ENCODE measurements at regions not wholly inside any gene's neighbourhood (a gene's known extent, or its start where the extent isn't known, plus 50 kb on each side); places are given as distances from the start of the nearest gene placed in this dataset.
"Not testable (repeated sequence)": the region's sequence is repeated elsewhere in the genome, so short reads cannot be mapped to it uniquely, and the experiment has no call there.

DNA sequence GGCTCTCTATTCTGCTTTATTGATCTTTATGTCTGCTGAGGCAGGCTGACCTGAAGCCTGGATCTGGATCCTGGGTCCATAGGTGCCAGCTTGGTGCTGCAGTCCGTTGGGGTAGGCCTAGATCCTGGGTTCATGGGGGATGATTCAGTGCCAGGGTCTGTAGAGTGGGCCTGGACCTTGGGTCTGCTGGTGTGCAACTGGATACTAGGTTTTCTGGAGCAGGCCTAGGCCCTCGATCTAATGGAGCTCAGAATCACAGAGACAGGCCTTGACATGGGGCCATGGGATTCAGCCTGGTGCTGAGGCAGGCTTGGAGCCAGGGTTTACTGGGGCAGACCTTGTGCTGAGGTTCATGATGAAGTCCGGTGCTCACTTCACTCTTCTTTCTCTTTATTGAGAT lies 358.6 kb downstream of the TEX13C start:
- no peak for DNase-seq (ENCODE audit: low read depth)

DNA sequence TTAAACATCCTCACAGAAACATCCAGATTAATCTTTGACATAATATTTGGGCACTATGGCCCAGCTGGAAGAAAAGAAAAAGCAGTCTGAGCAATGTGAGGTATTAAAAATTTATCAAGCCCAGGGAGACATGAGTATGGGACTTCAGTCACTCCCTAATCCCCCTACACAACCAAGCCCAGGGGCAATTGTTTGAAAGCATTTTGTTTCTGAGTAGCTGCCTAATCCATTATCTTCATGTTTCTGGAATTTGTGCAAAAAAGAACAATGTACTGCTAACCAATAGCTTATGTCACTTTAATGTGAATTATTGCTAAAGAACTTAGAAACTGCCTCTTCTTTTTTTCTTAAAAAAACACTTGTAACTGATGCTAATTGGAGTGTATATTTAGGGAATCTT lies 360.7 kb downstream of the TEX13C start:
- DNase-seq (ENCODE audit: low read depth) = no peak

- DNase-seq (ENCODE audit: low read depth) = no peak
These were observed 361.4 kb downstream of the TEX13C start for GRCh38 chrX:125681058-125681457.

DNA sequence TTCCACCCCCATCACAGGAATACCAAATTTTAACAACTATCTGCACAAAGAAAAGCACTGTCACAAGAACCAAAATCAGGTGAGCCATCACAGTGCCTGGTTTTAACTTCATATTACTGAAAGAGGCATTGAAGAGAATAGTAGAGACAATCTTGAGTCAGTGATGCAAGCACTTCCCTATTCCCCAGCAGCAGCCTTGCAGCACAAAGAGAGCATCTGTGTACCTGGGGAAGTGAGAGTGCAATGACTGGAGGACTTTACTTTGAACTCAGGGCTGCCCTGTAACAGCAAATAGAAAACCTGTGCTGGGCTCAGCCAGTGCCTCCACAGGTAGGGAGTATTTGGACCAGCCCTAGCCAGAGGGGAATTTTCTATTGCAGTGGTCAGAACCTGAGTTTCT lies 361.8 kb downstream of the TEX13C start:
- no peak for DNase-seq (ENCODE audit: low read depth)

GRCh38 chrX:125690522-125690921 lies 370.9 kb downstream of the TEX13C start:
- not testable (repeated sequence) for DNase-seq (ENCODE audit: low read depth)

DNA sequence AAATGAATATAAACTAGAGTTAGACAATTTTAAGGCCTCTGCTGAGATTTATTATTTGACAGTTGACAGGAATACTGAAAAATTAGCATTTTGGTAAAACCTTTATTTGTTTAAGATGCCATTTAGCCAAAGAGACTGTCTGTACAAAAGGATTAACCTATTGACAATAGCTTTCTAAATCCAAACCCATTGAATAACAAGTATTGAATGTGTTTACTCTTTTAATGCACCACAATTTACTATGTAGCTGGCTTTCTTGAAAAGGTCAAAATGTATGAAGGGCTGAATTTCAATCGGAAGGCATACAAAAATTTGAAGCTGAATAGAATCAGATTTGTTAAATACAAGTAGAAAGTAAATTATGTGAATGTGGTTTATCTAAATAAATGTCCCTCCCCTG lies 374.5 kb downstream of the TEX13C start:
- no peak for DNase-seq (ENCODE audit: low read depth)

GRCh38 chrX:125709074-125709473 lies 389.4 kb downstream of the TEX13C start:
- DNase-seq (ENCODE audit: low read depth) = no peak

- no peak for DNase-seq (ENCODE audit: low read depth)
These were observed 389.9 kb downstream of the TEX13C start for GRCh38 chrX:125709532-125709931.

GRCh38 chrX:125710403-125711062 lies 390.9 kb downstream of the TEX13C start:
- no peak for DNase-seq (ENCODE audit: low read depth)

DNA sequence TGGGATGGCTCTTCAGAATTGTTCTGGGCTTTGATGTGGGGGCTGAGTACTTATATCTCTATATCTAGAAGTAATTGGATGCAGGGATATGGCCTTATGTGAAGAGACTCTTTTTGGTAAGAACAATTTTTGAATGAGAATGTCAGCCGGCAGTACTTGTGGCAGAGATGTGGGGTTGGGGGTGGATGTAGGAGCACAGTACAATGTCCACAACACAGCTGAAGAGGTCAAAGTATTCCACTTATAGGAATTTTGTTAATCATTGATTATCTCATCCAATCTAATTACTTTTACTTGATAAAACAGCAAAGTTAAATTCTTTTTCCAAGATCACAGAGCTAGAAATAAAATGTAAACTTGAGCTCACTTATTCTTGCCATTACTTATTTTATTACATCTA lies 391.4 kb downstream of the TEX13C start:
- DNase-seq (ENCODE audit: low read depth) = no peak

DNA sequence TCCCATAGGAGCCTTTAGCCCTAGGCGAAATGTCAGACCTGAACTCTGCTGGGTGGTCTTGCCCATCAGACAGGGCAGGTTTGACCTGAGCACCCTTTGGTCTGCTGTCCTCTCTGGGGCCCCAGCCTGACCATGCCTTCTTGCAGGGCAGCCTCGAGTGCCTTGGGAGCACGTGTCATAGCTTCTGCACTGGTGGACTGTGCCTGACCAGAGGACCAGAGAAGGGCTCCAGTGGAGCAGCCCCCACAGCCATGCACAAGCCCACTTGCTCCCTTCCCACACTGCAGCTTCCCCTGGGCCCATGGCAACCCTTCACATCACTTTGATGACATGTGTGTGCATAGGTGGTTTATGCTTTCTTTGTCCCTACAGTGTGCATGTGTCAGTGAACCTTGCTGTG lies 394.0 kb downstream of the TEX13C start:
- DNase-seq (ENCODE audit: low read depth) = no peak

DNA sequence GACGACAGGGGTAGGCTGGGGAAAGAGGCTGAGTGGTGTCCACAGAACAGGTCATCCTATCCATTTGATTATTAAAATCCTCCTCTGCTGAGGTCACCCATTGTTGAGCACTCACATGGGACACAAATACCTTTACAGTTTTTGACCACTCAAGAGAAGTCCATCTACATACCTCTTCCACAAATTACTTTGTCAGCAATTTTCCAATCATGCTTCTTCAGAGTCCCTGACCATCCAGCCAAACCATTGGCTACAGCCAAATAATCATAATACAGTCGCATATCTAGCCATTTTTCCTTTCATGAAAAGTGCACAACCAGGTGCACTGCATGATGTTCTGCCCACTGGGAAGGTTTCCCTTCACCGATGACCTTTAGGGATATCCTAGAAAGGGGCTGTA lies 407.4 kb downstream of the TEX13C start:
- no peak for DNase-seq (ENCODE audit: low read depth)

DNA sequence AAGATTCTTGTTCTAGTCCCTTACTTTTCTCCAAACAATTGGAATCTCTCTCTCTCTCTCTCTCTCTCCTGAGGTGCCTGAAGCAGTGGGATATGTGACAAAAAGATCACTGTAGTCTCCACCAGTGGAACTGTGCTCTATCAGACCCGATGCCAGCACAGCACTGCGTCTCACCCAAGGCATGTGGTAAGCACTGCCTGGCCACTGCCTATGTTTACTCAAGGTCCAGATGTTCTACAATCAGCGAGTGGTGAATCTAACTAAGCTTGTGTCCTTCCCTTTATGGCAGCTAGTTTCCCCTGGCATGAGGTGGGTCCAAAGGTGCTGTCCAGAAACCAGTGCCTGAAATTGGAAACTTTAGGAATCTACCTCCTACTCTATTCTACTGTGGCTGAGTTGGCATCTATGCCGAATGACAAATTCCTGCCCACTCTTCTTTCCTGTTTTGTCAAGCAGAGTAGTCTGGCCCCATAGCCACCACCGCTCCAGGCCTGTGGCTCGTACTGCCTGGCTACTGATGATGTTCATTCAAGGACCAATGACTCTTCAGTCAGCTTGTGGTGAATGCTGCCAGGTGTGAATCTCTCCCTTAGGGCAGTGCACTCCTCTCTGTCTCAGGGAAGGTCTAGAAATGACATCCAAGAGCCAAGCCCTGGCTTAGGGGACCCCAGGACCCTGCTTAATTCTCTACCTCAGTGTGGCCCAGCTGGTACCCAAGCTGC lies 416.5 kb downstream of the TEX13C start:
- DNase-seq (ENCODE audit: low read depth) = no peak

DNA sequence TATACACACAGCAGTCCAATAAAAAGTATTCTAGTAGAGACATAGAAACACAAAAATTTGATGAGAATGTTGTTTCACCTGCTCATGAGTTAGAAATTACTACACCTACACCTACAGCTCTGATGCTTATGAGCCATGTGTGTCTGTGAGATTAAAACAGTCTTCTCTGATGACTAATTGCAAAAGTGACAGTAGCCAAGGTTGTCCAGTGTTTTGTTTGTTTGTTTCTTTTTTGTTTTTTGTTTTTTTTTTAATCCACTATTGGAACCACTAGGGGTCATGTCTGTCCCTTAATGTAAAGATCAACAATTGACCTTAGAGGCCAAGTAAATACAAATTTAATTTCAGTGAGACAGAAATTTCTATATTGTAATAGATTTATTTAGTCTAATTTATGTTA lies 423.1 kb downstream of the TEX13C start:
- no peak for DNase-seq (ENCODE audit: low read depth)

DNA sequence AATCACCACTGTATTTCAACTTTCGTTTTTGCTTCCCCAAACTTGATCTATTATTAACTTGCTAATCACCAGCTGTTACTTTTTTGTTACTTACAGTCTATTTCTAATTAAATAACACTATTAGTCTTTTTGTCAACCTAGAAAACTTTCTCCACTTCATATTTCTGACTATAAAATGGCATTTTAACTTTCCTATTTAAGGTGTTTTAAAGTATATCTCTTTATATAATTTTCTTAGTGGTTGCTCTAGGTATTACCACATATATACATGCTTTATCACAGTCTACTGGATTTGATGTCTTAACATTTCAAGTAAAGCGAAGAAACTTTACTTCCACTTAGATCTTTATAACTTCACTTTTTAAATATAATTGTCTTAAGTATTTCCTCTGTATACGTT lies 421.2 kb downstream of the DCAF12L2 start:
- DNase-seq (ENCODE audit: low read depth) = no peak

DNA sequence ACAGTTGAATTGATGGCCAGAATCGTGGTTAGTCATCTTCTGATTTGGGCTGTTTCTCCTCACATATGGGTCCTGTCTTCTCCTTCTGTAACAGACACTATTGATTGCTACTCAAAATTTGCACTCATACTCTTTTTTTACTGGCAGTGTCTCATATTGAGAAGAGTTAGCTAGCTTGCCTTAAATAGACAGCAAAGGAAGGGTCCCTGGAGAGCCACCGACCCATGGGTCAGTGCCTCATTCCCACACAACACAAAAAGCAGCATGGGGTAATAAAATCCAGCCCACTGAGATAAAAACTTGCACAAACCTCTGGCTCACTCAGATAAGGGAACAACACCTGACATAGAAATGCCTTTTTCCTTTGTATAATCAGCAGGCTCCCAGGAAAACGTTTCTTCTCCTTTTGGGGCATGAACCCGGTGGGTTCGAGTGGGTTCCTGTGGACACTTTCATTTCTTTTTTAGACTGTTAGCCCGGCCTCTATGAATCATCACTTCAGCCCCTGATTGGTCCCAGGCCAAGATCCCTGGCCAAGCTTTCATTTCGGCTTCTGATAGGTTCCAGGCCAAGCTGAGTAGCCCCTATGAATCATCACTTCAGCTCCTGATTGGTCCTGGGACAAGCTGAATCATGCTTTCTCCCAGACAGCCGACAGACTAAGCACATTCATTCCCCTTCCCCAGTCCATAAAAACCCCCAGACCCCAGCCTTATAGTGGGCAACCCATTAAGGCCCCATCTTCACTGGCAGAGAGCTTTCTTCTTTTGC lies 408.1 kb downstream of the DCAF12L2 start:
- DNase-seq (ENCODE audit: low read depth) = peak; percentile 5

GRCh38 chrX:125758819-125759218 lies 407.3 kb downstream of the DCAF12L2 start:
- no peak for DNase-seq (ENCODE audit: low read depth)

GRCh38 chrX:125762954-125763353 lies 403.1 kb downstream of the DCAF12L2 start:
- DNase-seq (ENCODE audit: low read depth) = no peak

GRCh38 chrX:125765347-125765746 lies 400.7 kb downstream of the DCAF12L2 start:
- no peak for DNase-seq (ENCODE audit: low read depth)

GRCh38 chrX:125769628-125770027 lies 396.5 kb downstream of the DCAF12L2 start:
- no peak for DNase-seq (ENCODE audit: low read depth)

GRCh38 chrX:125778261-125778660 lies 387.8 kb downstream of the DCAF12L2 start:
- no peak for DNase-seq (ENCODE audit: low read depth)

DNA sequence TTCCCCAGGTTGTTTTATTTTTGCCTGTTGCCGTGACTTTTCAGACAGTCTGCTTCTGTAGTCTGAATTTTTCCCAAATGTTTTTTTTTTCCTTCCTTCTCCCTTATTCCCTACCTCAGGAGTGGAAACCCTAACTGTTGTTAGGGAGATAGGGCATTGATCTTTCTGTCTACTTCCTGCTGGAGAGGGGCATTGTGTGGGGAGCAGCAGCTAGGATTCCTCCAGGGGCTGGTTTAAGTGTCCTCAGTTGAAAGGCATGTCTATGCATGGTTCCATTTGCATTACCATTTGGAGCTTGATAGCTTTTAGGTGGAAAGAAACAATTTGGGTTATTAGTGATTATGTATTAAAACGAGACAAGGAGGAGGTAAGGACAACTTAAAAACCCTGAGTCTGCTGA lies 383.9 kb downstream of the DCAF12L2 start:
- no peak for DNase-seq (ENCODE audit: low read depth)

DNA sequence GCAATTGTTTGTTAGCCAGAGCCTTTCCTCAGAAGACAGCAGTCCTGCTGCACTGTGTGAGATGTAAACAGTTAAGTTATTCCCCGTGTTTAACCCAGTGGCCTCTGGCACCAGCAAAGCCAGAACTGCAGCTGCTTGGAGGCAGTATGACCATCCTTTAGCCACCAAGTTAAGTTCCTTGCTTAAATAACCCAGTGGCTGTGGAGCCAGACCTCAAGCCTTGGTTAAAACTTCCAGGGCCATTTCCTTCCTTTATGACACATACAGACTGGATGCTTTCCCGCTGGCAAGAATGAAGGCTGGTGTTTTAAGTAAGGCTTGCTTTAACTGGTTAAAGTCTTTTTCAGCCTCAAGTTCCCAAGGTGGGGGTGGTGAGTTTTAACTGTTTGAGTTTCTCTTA lies 379.8 kb downstream of the DCAF12L2 start:
- no peak for DNase-seq (ENCODE audit: low read depth)
